Stimulated activated memory B cell treated with anti-CD40 and anti-IgM and Interleukin-4, amounts not matched to agents 10 μg/mL and 1 μg/mL and 100 μg/mL, for 72 hours (primary cell): ENCODE measurements at regions not wholly inside any gene's neighbourhood (a gene's known extent, or its start where the extent isn't known, plus 50 kb on each side); places are given as distances from the start of the nearest gene placed in this dataset.

Source experiments
- ATAC-seq: fragments of 150-1000 bp; cut with Tn5 transposase; 2 replicates; pipeline ENCODE4 v1.10.0; 2021
- H3K27ac Mint-ChIP-seq: one replicate; pipeline ENCODE4 v1.8.0; 2022; ENCODE audit warnings: mild to moderate bottlenecking, mixed read lengths
- H3K27me3 Mint-ChIP-seq: one replicate; pipeline ENCODE4 v1.8.0; 2022; ENCODE audit warnings: mixed read lengths
- H3K36me3 Mint-ChIP-seq: one replicate; pipeline ENCODE4 v1.8.0; 2022; ENCODE audit warnings: mixed read lengths
- H3K4me1 Mint-ChIP-seq: one replicate; pipeline ENCODE4 v1.8.0; 2022; ENCODE audit warnings: mixed read lengths
- H3K4me3 Mint-ChIP-seq: one replicate; pipeline ENCODE4 v1.8.0; 2022; ENCODE audit warnings: mild to moderate bottlenecking, moderate library complexity, mixed read lengths
- H3K9me3 Mint-ChIP-seq: one replicate; pipeline ENCODE4 v1.8.0; 2022; ENCODE audit warnings: mixed read lengths

DNA sequence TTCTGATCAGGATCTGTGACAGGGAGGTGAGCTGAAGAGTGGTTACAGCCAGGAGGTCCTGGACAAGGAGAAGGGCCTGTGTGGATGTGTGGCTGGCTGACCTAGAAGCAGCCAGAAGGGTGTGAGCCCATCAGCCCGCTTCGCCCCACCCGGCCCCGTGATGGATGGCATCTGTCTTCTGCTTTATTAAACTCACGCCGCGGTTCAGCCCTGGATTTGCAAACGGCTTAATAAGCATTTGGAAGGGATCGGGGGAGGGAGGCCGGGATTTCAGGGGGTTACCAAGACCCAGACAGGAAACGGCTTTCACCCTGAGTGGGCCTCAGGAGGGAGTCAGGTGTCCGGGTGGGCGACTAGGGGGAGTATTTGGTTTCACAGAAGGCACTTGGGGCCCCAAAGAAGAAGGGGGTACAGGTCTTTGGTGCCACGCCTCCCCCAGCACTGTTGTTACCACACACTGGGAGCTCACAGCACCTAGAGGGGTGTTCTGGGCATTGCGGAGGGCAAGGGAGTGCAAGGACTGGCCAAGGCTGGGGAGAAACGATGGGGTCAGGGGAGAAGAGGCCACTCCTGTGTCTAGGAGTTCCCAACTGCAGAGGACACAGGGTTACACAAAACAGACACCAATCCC is 53.8 kb upstream of the FOXP4 start:
- Mint-ChIP-seq H3K27ac (no peak overlapping the region), H3K4me1 (peaks cover 31% of the 10 kb centered on the region), H3K27me3 (no peaks in the 10 kb centered on the region), H3K4me3 (no peak overlapping the region), H3K9me3 (no peaks in the 10 kb centered on the region), H3K36me3 (no peaks in the 10 kb centered on the region)
- no peak for ATAC-seq

DNA sequence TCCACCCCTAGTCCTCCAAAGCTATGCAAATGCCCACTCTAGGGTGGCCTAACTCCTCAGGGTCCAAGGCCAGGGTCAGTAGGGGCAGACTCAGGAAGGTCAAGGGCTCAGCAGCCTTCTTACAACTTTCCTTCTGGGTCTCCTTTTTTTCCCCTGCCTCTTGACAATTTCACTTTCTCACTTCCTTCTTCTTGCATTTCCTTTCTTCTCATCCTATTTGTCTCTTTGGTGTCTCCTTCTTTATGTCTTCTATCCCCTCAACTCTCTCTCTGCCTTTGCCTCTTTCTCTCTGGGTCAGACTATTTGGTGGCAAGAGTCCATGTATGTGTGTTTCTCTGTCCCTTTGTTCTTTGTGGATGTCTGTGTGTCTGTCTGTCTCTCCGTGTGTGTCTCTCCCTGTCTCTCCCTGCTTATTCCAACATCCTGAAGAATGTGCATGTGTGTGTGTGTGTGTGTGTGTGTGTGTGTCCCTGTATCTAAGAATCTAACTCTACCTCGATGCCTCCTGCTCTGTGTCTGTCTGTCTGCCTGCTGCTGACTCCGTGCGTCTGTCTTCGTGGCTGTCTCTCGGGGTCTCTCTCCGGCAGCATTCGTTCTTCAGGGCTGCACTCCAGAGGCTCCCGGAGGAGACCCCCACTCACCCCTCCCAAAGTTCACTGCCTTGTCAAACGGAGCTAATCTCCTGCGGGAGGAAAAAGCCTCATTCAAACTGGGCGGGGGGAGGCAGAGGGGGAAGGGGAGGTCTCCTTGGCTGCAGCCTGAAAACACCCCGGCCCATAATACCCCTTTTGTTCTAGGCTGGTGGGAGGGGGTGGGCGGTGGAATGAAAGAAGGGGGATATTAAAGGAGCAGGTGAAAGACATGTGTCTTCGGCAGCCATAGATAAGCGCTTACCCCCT is 51.7 kb upstream of the FOXP4 start:
- H3K4me3 Mint-ChIP-seq = no peak overlapping the region
- H3K27ac Mint-ChIP-seq = no peak overlapping the region
- peaks cover 17% of the 10 kb centered on the region for H3K4me1 Mint-ChIP-seq
- no peaks in the 10 kb centered on the region for H3K27me3 Mint-ChIP-seq
- H3K9me3 Mint-ChIP-seq = no peaks in the 10 kb centered on the region
- ATAC-seq = no peak
- H3K36me3 Mint-ChIP-seq = no peaks in the 10 kb centered on the region
